Stimulated activated effector memory CD8-positive, alpha-beta T cell treated with anti-CD3 and anti-CD28 coated beads, Interleukin-12 subunit alpha, Interleukin-12 subunit beta, amount 100 ng/mL, for 72 hours (primary cell): ENCODE measurements at regions not wholly inside any gene's neighbourhood (a gene's known extent, or its start where the extent isn't known, plus 50 kb on each side); places are given as distances from the start of the nearest gene placed in this dataset.

ENCODE experiments used
- ATAC-seq: fragments of 150-1000 bp; cut with Tn5 transposase; 2 replicates; pipeline ENCODE4 v1.10.0; 2021
- DNase-seq, 2 donors: peaks; one replicate each; pipeline ENCODE4 v3.0.0; 2021 to 2022; ENCODE audit warnings: low spot score in 2 of 2
- H3K27ac Mint-ChIP-seq: one replicate; pipeline ENCODE4 v1.8.0; 2022; ENCODE audit warnings: mild to moderate bottlenecking, mixed read lengths
- H3K36me3 Mint-ChIP-seq: one replicate; pipeline ENCODE4 v1.8.0; 2022; ENCODE audit warnings: mild to moderate bottlenecking, mixed read lengths
- H3K4me1 Mint-ChIP-seq: one replicate; pipeline ENCODE4 v1.8.0; 2022; ENCODE audit warnings: mixed read lengths
- H3K4me3 Mint-ChIP-seq: one replicate; pipeline ENCODE4 v1.8.0; 2022; ENCODE audit warnings: mild to moderate bottlenecking, mixed read lengths
- H3K9me3 Mint-ChIP-seq: one replicate; pipeline ENCODE4 v1.8.0; 2022; ENCODE audit warnings: mixed read lengths

GRCh38 chr4:41425650-41426049 lies 112.3 kb upstream of the LIMCH1 start:
- no peaks in the 10 kb centered on the region for H3K36me3 Mint-ChIP-seq
- H3K9me3 Mint-ChIP-seq: peaks cover 5% of the 10 kb centered on the region
- ATAC-seq (no peak), DNase-seq (no peak)
- no peak overlapping the region for H3K4me3 Mint-ChIP-seq
- no peaks in the 10 kb centered on the region for H3K4me1 Mint-ChIP-seq
- no peak overlapping the region for H3K27ac Mint-ChIP-seq

DNA sequence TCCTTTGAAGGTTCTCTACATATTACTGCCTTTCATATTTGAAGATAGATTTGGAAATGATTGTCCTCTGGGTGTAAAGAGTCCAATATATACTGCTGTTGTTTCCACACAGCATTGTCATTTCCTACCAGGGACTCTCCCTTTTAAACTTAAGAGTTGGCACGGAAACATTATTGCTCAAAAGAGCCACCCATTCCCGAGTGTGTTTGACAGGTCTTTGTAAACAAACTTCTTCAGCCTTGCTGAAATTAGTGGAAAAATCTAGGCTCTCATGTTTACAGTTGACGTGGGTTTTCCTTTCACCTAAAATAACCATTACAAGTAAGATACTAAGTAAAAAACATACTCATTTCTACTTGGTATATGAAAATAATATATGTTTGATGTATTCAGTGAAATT lies 111.4 kb upstream of the LIMCH1 start:
- Mint-ChIP-seq H3K36me3 (no peaks in the 10 kb centered on the region), H3K4me1 (no peaks in the 10 kb centered on the region), H3K4me3 (no peak overlapping the region), H3K9me3 (peaks cover 5% of the 10 kb centered on the region), H3K27ac (no peak overlapping the region)
- no peak for ATAC-seq
- no peak for DNase-seq

DNA sequence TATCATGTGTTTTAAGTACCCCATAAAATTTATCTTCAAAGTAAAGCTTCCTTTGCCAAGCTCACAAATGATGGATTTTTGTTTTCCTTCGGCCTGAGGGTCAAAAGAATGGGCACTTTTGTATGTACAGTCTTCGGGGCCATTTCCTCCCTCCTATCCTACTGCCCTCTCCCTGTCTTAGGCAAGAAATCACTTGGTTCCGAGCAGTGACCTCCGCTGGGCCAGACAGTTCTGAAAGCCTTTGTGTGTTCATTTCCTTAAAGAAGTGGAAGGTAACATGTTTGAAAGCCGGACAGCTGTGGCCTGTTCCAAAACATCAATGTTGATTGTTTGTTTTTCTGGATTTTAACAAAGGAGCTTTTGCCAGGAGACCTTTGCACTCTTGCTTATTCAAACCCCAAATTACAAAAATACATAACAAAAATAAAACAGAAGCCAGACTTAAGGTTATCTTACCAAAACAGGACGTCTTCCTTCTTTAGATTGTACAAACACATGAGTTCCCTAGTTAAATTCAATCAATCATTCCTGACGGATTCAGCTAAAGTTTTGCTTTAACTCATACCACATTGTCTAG lies 110.6 kb upstream of the LIMCH1 start:
- no peak overlapping the region for H3K4me3 Mint-ChIP-seq
- H3K4me1 Mint-ChIP-seq: no peaks in the 10 kb centered on the region
- peaks cover 5% of the 10 kb centered on the region for H3K9me3 Mint-ChIP-seq
- DNase-seq (no peak), ATAC-seq (no peak)
- H3K36me3 Mint-ChIP-seq: no peaks in the 10 kb centered on the region
- H3K27ac Mint-ChIP-seq: no peak overlapping the region

DNA sequence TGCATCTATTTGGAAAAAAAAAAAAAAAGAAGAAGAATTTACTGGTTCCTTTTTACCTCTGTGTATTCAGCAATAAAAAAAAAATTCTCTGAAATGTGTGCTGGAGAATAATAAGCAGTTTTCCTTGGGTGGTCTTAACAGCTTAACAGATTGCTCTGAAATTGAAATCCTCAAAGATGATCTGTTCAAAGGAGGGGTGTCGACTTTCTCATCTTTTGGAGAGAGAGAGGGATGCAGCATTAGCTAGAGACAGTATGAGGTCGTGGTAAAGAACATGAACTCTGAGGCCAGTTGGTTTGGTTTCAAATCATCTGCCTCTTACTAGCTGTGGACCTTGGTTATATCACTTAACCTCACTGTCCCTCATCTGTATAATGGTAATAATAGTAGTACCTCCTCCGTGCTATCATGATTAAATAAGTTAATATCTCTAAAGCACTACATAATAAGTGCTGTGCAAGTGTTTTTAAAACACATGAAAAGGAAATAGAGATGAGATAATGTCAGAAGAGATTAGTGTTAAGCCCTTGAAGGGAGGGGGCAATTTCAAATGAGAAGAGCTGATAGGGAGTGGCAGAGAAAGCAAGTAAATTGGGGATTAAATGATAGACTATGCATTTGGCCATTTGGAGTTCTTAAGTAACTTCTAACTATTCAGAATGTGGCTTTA lies 109.9 kb upstream of the LIMCH1 start:
- Mint-ChIP-seq H3K27ac (no peak overlapping the region), H3K36me3 (no peaks in the 10 kb centered on the region), H3K9me3 (peaks cover 5% of the 10 kb centered on the region), H3K4me3 (no peak overlapping the region), H3K4me1 (no peaks in the 10 kb centered on the region)
- DNase-seq (no peak), ATAC-seq (no peak)

GRCh38 chr4:41428601-41429279 lies 109.2 kb upstream of the LIMCH1 start:
- Mint-ChIP-seq H3K36me3 (no peaks in the 10 kb centered on the region), H3K4me3 (no peak overlapping the region), H3K9me3 (no peaks in the 10 kb centered on the region), H3K27ac (no peak overlapping the region), H3K4me1 (no peaks in the 10 kb centered on the region)
- ATAC-seq (no peak), DNase-seq (no peak)

DNA sequence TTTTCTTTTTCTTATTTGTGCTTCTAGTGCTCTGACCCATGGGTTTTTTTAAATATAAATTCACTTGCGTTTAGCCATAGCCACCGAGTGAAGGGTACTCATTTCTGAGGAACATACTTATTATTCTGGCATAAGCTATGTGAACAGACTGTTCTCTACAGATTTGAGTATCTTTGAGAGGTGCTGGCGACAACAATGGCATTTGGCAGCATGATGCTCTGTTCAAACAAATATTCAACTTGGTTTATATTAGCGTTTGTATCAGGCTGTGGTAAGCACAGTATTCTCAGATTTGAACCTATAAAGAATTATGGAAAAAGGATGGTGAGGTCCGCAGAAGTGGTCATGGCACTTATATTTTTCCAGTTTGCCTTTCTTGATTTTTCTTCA lies 108.7 kb upstream of the LIMCH1 start:
- DNase-seq (no peak), ATAC-seq (no peak)
- no peaks in the 10 kb centered on the region for H3K36me3 Mint-ChIP-seq
- H3K9me3 Mint-ChIP-seq: no peaks in the 10 kb centered on the region
- H3K4me1 Mint-ChIP-seq: no peaks in the 10 kb centered on the region
- no peak overlapping the region for H3K27ac Mint-ChIP-seq
- no peak overlapping the region for H3K4me3 Mint-ChIP-seq

DNA sequence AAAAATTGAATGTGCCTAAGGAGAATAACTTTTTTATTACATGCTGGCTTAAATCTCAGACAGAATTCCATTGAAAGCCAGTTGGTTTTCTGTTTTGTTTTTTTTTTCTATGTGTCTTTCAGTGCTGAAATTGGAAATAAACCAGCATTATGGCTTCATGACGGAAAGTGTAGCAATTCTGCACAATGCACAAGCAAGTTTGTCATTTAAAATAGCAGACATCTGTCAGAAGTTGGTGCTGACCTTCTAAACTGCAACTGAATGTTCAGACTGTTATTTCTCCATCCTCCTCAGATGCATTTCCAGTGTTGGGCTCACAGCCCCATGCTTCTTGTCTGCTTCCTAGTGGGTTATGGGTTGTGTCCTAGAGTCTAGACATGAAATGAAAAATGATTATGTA lies 107.2 kb upstream of the LIMCH1 start:
- no peak for ATAC-seq
- no peak overlapping the region for H3K27ac Mint-ChIP-seq
- H3K36me3 Mint-ChIP-seq: no peaks in the 10 kb centered on the region
- H3K9me3 Mint-ChIP-seq: no peaks in the 10 kb centered on the region
- DNase-seq: no peak
- no peak overlapping the region for H3K4me3 Mint-ChIP-seq
- H3K4me1 Mint-ChIP-seq: no peaks in the 10 kb centered on the region

DNA sequence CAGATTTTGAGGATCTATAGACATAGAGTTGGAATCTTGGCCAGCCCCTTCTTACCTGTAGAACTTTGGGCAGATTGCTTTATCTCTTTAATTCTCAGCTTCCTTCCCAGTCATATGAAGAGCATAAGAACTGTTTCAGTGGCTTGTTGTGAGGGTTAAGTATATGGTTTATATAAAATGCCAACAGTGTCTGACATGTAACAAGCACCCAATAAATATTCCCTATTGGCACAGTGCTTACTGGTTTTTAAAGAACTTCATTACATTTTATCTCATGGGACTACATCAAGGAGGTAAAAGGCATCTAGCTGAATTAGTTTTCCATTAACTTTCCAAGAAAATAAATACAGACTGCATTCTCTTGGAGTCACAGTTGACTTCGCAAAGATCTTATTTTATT lies 106.7 kb upstream of the LIMCH1 start:
- Mint-ChIP-seq H3K9me3 (no peaks in the 10 kb centered on the region), H3K4me3 (no peak overlapping the region), H3K36me3 (no peaks in the 10 kb centered on the region), H3K27ac (no peak overlapping the region), H3K4me1 (no peaks in the 10 kb centered on the region)
- DNase-seq (no peak), ATAC-seq (no peak)

DNA sequence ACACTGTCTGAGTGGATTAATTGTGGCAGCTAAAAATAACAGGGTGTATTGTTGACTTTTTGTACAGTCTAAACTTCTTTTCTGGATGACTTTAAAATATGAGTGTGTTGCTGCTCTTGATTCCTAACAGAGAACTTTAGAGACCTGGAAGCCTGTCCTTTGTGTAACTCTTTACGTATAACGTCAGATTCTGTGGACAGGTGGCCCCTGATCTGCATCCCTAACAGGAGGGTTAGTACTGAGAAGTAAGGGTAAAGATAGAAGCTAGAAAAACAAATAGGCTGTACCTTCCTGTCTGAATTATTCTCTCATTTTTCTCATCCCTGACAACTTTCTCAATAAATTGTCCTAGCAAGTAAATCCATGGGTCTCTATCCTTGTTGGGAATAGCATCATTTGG lies 105.7 kb upstream of the LIMCH1 start:
- no peaks in the 10 kb centered on the region for H3K4me1 Mint-ChIP-seq
- DNase-seq (no peak), ATAC-seq (no peak)
- no peaks in the 10 kb centered on the region for H3K9me3 Mint-ChIP-seq
- no peak overlapping the region for H3K27ac Mint-ChIP-seq
- H3K36me3 Mint-ChIP-seq: no peaks in the 10 kb centered on the region
- no peak overlapping the region for H3K4me3 Mint-ChIP-seq

DNA sequence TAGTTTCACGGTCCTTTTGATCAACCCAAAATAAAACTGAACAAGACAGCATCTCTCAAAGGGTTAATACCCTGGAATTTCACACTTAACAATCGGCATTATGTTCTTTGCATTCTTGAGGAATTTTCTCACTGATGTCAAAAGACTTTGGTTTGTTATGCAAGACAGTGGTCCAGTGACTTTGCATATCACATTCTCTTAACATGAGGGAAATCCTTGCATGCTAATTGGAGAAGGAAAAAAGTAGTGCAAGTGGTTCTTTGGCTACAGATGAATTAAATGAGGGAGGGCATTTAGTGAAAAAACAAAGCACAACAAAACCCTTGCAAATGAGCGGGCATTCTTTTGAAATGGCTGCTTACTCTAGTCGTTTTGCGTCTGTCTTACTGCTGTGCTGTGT lies 105.1 kb upstream of the LIMCH1 start:
- Mint-ChIP-seq H3K9me3 (no peaks in the 10 kb centered on the region), H3K4me3 (no peak overlapping the region), H3K4me1 (no peaks in the 10 kb centered on the region), H3K36me3 (no peaks in the 10 kb centered on the region), H3K27ac (no peak overlapping the region)
- DNase-seq: no peak
- no peak for ATAC-seq

GRCh38 chr4:41433361-41433760 lies 104.6 kb upstream of the LIMCH1 start:
- no peak overlapping the region for H3K27ac Mint-ChIP-seq
- no peaks in the 10 kb centered on the region for H3K36me3 Mint-ChIP-seq
- H3K4me3 Mint-ChIP-seq: no peak overlapping the region
- no peaks in the 10 kb centered on the region for H3K4me1 Mint-ChIP-seq
- DNase-seq: no peak
- no peak for ATAC-seq
- H3K9me3 Mint-ChIP-seq: no peaks in the 10 kb centered on the region

DNA sequence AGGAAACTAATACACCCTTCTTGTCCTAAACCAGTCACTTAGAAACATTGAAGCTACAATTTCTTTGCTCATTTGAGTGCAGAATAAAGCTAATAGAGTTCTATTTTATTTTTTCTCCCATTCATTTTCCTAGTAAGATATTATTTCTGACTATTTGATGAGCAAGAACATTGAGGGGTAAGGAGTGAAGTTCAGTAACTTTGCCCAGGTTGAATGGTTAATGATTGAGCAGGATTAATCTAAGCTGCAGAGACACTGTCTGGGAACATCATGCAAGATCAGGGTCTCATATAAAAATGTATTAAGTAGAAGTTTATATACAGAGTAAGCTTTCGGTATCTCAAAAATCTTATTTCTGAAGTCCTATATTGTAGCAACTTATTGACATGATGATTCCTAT lies 102.4 kb upstream of the LIMCH1 start:
- H3K4me3 Mint-ChIP-seq: no peak overlapping the region

GRCh38 chr4:41436419-41436818 lies 101.5 kb upstream of the LIMCH1 start:
- H3K9me3 Mint-ChIP-seq: no peaks in the 10 kb centered on the region
- ATAC-seq: no peak
- no peak overlapping the region for H3K4me3 Mint-ChIP-seq
- no peak overlapping the region for H3K27ac Mint-ChIP-seq
- no peaks in the 10 kb centered on the region for H3K4me1 Mint-ChIP-seq
- no peak for DNase-seq
- H3K36me3 Mint-ChIP-seq: no peaks in the 10 kb centered on the region

More for the DNA sequence above, 102.4 kb upstream of the LIMCH1 start:
- ATAC-seq (no peak), DNase-seq (no peak)
- no peaks in the 10 kb centered on the region for H3K4me1 Mint-ChIP-seq
- no peak overlapping the region for H3K27ac Mint-ChIP-seq
- no peaks in the 10 kb centered on the region for H3K36me3 Mint-ChIP-seq
- H3K9me3 Mint-ChIP-seq: no peaks in the 10 kb centered on the region

GRCh38 chr4:41437111-41437536 lies 100.8 kb upstream of the LIMCH1 start:
- Mint-ChIP-seq H3K36me3 (no peaks in the 10 kb centered on the region), H3K27ac (no peak overlapping the region), H3K4me3 (no peak overlapping the region), H3K4me1 (no peaks in the 10 kb centered on the region), H3K9me3 (no peaks in the 10 kb centered on the region)
- ATAC-seq (no peak), DNase-seq (no peak)

- ATAC-seq: no peak
- Mint-ChIP-seq H3K9me3 (no peaks in the 10 kb centered on the region), H3K27ac (no peak overlapping the region), H3K4me1 (no peaks in the 10 kb centered on the region), H3K36me3 (no peaks in the 10 kb centered on the region), H3K4me3 (no peak overlapping the region)
- DNase-seq: no peak
Observed at GRCh38 chr4:41438931-41439297, 99.0 kb upstream of the LIMCH1 start.

GRCh38 chr4:41442810-41443209 lies 95.1 kb upstream of the LIMCH1 start:
- no peak for DNase-seq
- H3K4me1 Mint-ChIP-seq: no peaks in the 10 kb centered on the region
- H3K4me3 Mint-ChIP-seq: no peak overlapping the region
- no peaks in the 10 kb centered on the region for H3K36me3 Mint-ChIP-seq
- no peak for ATAC-seq
- no peak overlapping the region for H3K27ac Mint-ChIP-seq
- no peaks in the 10 kb centered on the region for H3K9me3 Mint-ChIP-seq
